ENCODE measurements at regions not wholly inside any gene's neighbourhood (a gene's known extent, or its start where the extent isn't known, plus 50 kb on each side); places are given as distances from the start of the nearest gene placed in this dataset.
A peak's percentile ranks its signal among the peaks of the same experiment; 100 is the strongest.

- FAIRE-seq (peak; percentile 84), ATAC-seq (peak; percentile 75), DNase-seq (ENCODE audit: extremely low read depth in 1 of 4, low spot score in 3 of 4) (peak; percentile 24 to 53 (median 44))
- H3K4me1 ChIP-seq (replicated peaks in 1 of 2; ENCODE audit: control insufficient read depth in 2 of 2, insufficient read depth in 2 of 2, low read length in 2 of 2) = peaks cover 0 to 3% of the 10 kb centered on the region in 2 experiments; a peak in 1 of 5 replicates
- no peaks in the 10 kb centered on the region for H3K9me3 ChIP-seq (replicated peaks; ENCODE audit: control insufficient read depth, insufficient read depth, low read depth, low read length)
- in situ Hi-C loops (cut with MboI) = no loop called here
- no peak overlapping the region for H3K9ac ChIP-seq (ENCODE audit: insufficient read depth in 1 of 2, low read depth in 2 of 2, low read length in 2 of 2)
- CTCF ChIA-PET (ENCODE audit: low intra/inter-chr PET ratio) = interaction anchor here (0.7 to 1.5 kb wide), 3 partner anchors 255 to 479 kb away, joined by 3 to 4 read pairs (median 3); no protein-coding TSS in a partner anchor
- no TSS peak for BruUV-seq (replicated peaks)
- H3K9me1 ChIP-seq (ENCODE audit: control insufficient read depth, insufficient read depth, low read length) = no peaks in the 10 kb centered on the region
- intact Hi-C loops (cut with micrococcal nuclease) = loop anchor here (1.0 kb wide), 1 partner anchor 29 kb away; no protein-coding TSS in a partner anchor
- WGBS (ENCODE audit: insufficient coverage, low coverage, missing lambda C conversion rate) = 2% methylated on average over 14 of the region's 14 CpGs
- no peak overlapping the region for H2AFZ ChIP-seq (ENCODE audit: low read depth, low read length)
- no peak overlapping the region for H3K4me2 ChIP-seq (ENCODE audit: insufficient read depth, low read length)
- no peaks in the 10 kb centered on the region for H4K20me1 ChIP-seq (replicated peaks; ENCODE audit: control insufficient read depth, insufficient read depth, low read length)
- H3K27me3 ChIP-seq (ENCODE audit: control insufficient read depth in 2 of 2, insufficient read depth in 2 of 2, low read length in 2 of 2) = peaks cover 3 to 13% of the 10 kb centered on the region in 2 experiments; a peak in 2 of 5 replicates
- H3K27ac ChIP-seq (ENCODE audit: extremely low read depth, low read depth, low read length) = no peak overlapping the region
- H3K4me3 ChIP-seq = no peak overlapping the region
- no peaks in the 10 kb centered on the region for H3K36me3 ChIP-seq (ENCODE audit: control insufficient read depth, insufficient read depth, low read length)
- no peaks in the 10 kb centered on the region for H3K79me2 ChIP-seq (ENCODE audit: control insufficient read depth, insufficient read depth, low read length)
- POLR2A ChIA-PET = no interaction called here
- TF ChIP-seq ZNF197 (CRISPR knock-in tag; IDR thresholded peaks at IDR 0.05; ENCODE audit: low read depth) = no peak
- no peak for TF ChIP-seq RBM25 (IDR thresholded peaks at IDR 0.05; ENCODE audit: low read depth, low read length, severe bottlenecking)
- no peak for TF ChIP-seq ZNF830 (CRISPR knock-in tag; IDR thresholded peaks at IDR 0.05)
- TF ChIP-seq NFE2 (IDR thresholded peaks at IDR 0.05; ENCODE audit: low read depth) = no peak
- no peak for TF ChIP-seq L3MBTL2 (IDR thresholded peaks at IDR 0.05)
- TF ChIP-seq ZNF407 (IDR thresholded peaks at IDR 0.05; ENCODE audit: low read depth) = no peak
- no peak for TF ChIP-seq PHF8 (IDR thresholded peaks at IDR 0.05; ENCODE audit: borderline replicate concordance, low read length)
- no peak for TF ChIP-seq XRCC5 (IDR thresholded peaks at IDR 0.05; ENCODE audit: low read depth, low read length)
- no peak for TF ChIP-seq DACH1 (IDR thresholded peaks at IDR 0.05; ENCODE audit: partially characterized antibody)
- TF ChIP-seq ATF6 (CRISPR knock-in tag; IDR thresholded peaks at IDR 0.05) = no peak
- TF ChIP-seq SMC3 (conservative IDR thresholded peaks at IDR 0.05; ENCODE audit: insufficient read depth, low read depth, low read length) = peak; percentile 45; the same call in 1 of the 2 replicates
- no peak for TF ChIP-seq ADNP (tag; IDR thresholded peaks at IDR 0.05)
Observed at GRCh38 chr1:165114022-165114888, 242.3 kb downstream of the LMX1A start.
